ENCODE measurements at regions not wholly inside any gene's neighbourhood (a gene's known extent, or its start where the extent isn't known, plus 50 kb on each side); places are given as distances from the start of the nearest gene placed in this dataset.

DNA sequence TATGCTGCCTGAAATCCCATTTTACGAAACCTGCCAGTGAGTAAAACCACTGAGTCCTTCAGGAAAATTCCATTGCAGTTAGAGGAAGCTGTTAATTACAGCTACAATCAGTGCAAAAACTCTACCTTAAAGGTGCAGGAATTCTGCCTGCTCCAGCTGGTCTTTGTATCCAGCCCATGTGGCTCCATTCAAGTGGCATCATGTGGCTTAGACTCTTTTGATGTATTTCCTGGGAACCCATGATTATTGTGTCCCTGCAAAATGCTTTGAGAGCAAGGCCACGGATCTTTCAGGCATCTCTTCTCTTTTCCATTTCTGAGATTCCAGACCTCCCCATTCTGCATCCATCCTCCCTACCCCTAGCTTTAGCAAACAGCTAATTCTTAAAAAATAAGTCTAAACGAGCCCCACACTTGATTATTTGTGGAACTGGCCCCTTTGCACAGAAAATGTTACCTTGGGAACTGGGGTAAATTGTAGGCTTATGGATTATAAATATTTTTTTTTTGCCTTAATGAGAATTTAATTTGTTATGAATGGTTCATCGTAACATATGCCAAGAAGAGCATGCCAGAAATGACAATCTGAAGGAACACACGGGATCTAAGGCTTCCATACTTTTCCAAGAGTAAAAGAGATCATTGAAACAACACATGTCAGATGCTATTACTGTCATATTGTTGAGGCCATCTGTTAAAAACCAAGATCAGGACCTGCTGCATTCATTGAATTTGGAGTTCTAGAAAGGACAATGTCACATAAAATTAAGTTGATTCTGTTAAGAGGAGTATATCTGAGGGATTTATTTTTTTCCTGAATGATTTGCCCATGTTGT, 144.6 kb downstream of the TPH2 start:
- Histone ChIP-seq H3K4me1 (ENCODE audit: insufficient read depth) (peaks cover 7% of the 10 kb centered on the region), H3K36me3 (no peaks in the 10 kb centered on the region), H3K9me3 (no peaks in the 10 kb centered on the region), H3K27me3 (no peaks in the 10 kb centered on the region), H3K4me3 (no peak overlapping the region), H3K27ac (no peak overlapping the region)
- 63 to 64% (median 64%) methylated on average over 5 of the region's 5 CpGs for WGBS, 3 donors
- intact Hi-C loops (cut with DNase I), result no loop called here
- no peak for DNase-seq
- TF ChIP-seq POLR2A (IDR thresholded peaks at IDR 0.05) (no peak), EP300 (IDR thresholded peaks at IDR 0.05) (no peak)
- TF ChIP-seq, protein P1, sequence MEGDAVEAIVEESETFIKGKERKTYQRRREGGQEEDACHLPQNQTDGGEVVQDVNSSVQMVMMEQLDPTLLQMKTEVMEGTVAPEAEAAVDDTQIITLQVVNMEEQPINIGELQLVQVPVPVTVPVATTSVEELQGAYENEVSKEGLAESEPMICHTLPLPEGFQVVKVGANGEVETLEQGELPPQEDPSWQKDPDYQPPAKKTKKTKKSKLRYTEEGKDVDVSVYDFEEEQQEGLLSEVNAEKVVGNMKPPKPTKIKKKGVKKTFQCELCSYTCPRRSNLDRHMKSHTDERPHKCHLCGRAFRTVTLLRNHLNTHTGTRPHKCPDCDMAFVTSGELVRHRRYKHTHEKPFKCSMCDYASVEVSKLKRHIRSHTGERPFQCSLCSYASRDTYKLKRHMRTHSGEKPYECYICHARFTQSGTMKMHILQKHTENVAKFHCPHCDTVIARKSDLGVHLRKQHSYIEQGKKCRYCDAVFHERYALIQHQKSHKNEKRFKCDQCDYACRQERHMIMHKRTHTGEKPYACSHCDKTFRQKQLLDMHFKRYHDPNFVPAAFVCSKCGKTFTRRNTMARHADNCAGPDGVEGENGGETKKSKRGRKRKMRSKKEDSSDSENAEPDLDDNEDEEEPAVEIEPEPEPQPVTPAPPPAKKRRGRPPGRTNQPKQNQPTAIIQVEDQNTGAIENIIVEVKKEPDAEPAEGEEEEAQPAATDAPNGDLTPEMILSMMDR (IDR thresholded peaks at IDR 0.05), result no peak

- no peak overlapping the region for H3K4me3 ChIP-seq
- TF ChIP-seq, protein P1 (IDR thresholded peaks at IDR 0.05), result no peak
- TF ChIP-seq POLR2A (IDR thresholded peaks at IDR 0.05) (no peak), EP300 (IDR thresholded peaks at IDR 0.05) (no peak)
- no peaks in the 10 kb centered on the region for H3K36me3 ChIP-seq
- H3K4me1 ChIP-seq (ENCODE audit: insufficient read depth), result peaks cover 7% of the 10 kb centered on the region
- H3K27me3 ChIP-seq, result no peaks in the 10 kb centered on the region
- no peak overlapping the region for H3K27ac ChIP-seq
- 2 to 42% (median 36%) methylated on average over 1 of the region's 1 CpG for WGBS, 3 donors
- no peak for DNase-seq
- no peaks in the 10 kb centered on the region for H3K9me3 ChIP-seq
- intact Hi-C loops (cut with DNase I), result no loop called here
These were observed 145.4 kb downstream of the TPH2 start for GRCh38 chr12:72084061-72084460.

- WGBS, 3 donors, result 2 to 8% (median 7%) methylated on average over 1 of the region's 1 CpG
- DNase-seq, result no peak
- no peak for TF ChIP-seq POLR2A (IDR thresholded peaks at IDR 0.05)
- no peak for TF ChIP-seq EP300 (IDR thresholded peaks at IDR 0.05)
- TF ChIP-seq, protein P1 (IDR thresholded peaks at IDR 0.05), result no peak
- Histone ChIP-seq H3K27ac (no peak overlapping the region), H3K27me3 (no peaks in the 10 kb centered on the region), H3K4me1 (ENCODE audit: insufficient read depth) (peaks cover 7% of the 10 kb centered on the region), H3K36me3 (no peaks in the 10 kb centered on the region), H3K4me3 (no peak overlapping the region), H3K9me3 (no peaks in the 10 kb centered on the region)
- intact Hi-C loops (cut with DNase I), result no loop called here
These were observed 146.2 kb downstream of the TPH2 start for GRCh38 chr12:72084880-72085279.

DNA sequence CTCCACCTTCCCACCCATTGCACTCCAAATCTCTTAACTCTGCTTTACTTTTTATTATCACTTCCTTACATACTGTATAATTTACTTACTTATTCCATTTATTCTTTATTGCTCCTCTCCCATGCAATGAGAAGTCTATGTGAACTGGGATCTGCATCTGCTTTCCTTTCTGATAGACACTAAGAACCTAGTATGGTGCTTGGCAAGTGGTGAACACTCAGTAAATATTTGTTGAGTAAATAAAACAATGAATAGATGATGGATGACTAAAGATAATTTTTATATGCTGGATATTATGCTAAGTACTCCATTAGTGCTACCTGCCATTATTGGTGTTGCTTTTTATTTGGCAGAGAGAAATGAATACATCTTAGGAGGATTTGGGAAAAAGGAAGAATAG, 151.0 kb downstream of the TPH2 start:
- Histone ChIP-seq H3K4me1 (ENCODE audit: insufficient read depth) (peaks cover 7% of the 10 kb centered on the region), H3K36me3 (no peaks in the 10 kb centered on the region), H3K27me3 (no peaks in the 10 kb centered on the region), H3K9me3 (peaks cover 0 to 5% of the 10 kb centered on the region in 2 donors), H3K4me3 (no peak overlapping the region), H3K27ac (no peak overlapping the region)
- TF ChIP-seq, protein P1 (IDR thresholded peaks at IDR 0.05), result no peak
- TF ChIP-seq POLR2A (IDR thresholded peaks at IDR 0.05), result no peak
- TF ChIP-seq EP300 (IDR thresholded peaks at IDR 0.05), result no peak
- intact Hi-C loops (cut with DNase I), result no loop called here
- no peak for DNase-seq
